CD4-positive, alpha-beta T cell (primary cell): ENCODE measurements at regions not wholly inside any gene's neighbourhood (a gene's known extent, or its start where the extent isn't known, plus 50 kb on each side); places are given as distances from the start of the nearest gene placed in this dataset.

Experiments used
- ATAC-seq: fragments of 200-7000 bp; cut with Tn5 transposase; one replicate; pipeline ENCODE4 v1.10.0; 2022; ENCODE audit warnings: mild to moderate bottlenecking; ENCODE audit not compliant: poor library complexity
- CTCF ChIA-PET: fragments of 350-600 bp; sonication (Branson Sonifier 250); formaldehyde crosslinking; loops from one replicate; lab custom pipeline; 2021; ENCODE audit warnings: antibody characterized with exemption, inconsistent platforms; lab: Charles Lee
- POLR2A ChIA-PET: fragments of 350-600 bp; sonication (Branson Sonifier 250); formaldehyde crosslinking; loops from one replicate; lab custom pipeline; 2021; ENCODE audit warnings: antibody characterized with exemption, inconsistent platforms; lab: Charles Lee
- DNase-seq, 14 experiments: peaks; one replicate each; pipeline ENCODE4 v3.0.0-alpha.2; 2013 to 2020; ENCODE audit warnings: mixed read lengths in 2 of 14
- H3K27ac ChIP-seq, 2 donors: one replicate each; pipeline versions ENCODE4 v1.5.1 to v1.7.0; 2013; ENCODE audit warnings: low read length in 2 of 2, low read depth in 1 of 2, mild to moderate bottlenecking in 1 of 2
- H3K27me3 ChIP-seq, 2 experiments: 1 replicate in 1 of 2; 2 replicates in 1 of 2; pipeline versions ENCODE4 v1.6.1 to v1.7.0; 2013; ENCODE audit warnings: low read length in 2 of 2, control low read depth in 1 of 2, mild to moderate bottlenecking in 1 of 2, moderate library complexity in 1 of 2; ENCODE audit not compliant: insufficient read depth in 2 of 2, control insufficient read depth in 1 of 2
- H3K36me3 ChIP-seq: one replicate; pipeline ENCODE4 v1.6.1; 2013; ENCODE audit warnings: low read length, control low read depth; ENCODE audit not compliant: insufficient read depth
- H3K4me1 ChIP-seq: one replicate; pipeline ENCODE4 v1.6.1; 2013; ENCODE audit warnings: low read length, control low read depth; ENCODE audit not compliant: insufficient read depth
- H3K4me3 ChIP-seq: one replicate; pipeline ENCODE4 v1.5.1; 2013; ENCODE audit warnings: mild to moderate bottlenecking, low read length, moderate library complexity
- H3K9me3 ChIP-seq, 2 experiments: 1 replicate in 1 of 2; 2 replicates in 1 of 2; pipeline versions ENCODE4 v1.6.1 to v1.7.0; 2013; ENCODE audit warnings: low read length in 2 of 2, mild to moderate bottlenecking in 2 of 2, control low read depth in 1 of 2, moderate library complexity in 1 of 2; ENCODE audit not compliant: control insufficient read depth in 1 of 2, insufficient read depth in 1 of 2
- H3K27ac Mint-ChIP-seq: one replicate; pipeline ENCODE4 v1.8.0; 2020; ENCODE audit warnings: mixed read lengths
- H3K27me3 Mint-ChIP-seq: one replicate; pipeline ENCODE4 v1.8.0; 2021; ENCODE audit warnings: mixed read lengths
- H3K36me3 Mint-ChIP-seq: one replicate; pipeline ENCODE4 v1.8.0; 2021; ENCODE audit warnings: low read depth, mixed read lengths
- H3K4me1 Mint-ChIP-seq: one replicate; pipeline ENCODE4 v1.8.0; 2021; ENCODE audit warnings: low read depth, mixed read lengths
- H3K4me3 Mint-ChIP-seq: one replicate; pipeline ENCODE4 v1.8.0; 2020; ENCODE audit warnings: mild to moderate bottlenecking, mixed read lengths
- H3K9me3 Mint-ChIP-seq: one replicate; pipeline ENCODE4 v1.8.0; 2020; ENCODE audit warnings: mixed read lengths
- CTCF ChIP-seq: fragments of 200-600 bp; IDR thresholded peaks from one replicate; pipeline ENCODE4 v1.8.0; 2022; ENCODE audit warnings: antibody characterized with exemption, mild to moderate bottlenecking
- intact Hi-C, 2 experiments: fragments of 100-400 bp; cut with DNase I in 1 of 2; cut with micrococcal nuclease in 1 of 2; formaldehyde crosslinking; loops; one replicate each; pipeline versions ENCODE4 v1.15.1 to v1.9.0; 2023 to 2025; cut with DNase I, micrococcal nuclease

- Histone ChIP-seq H3K4me3 (no peak overlapping the region), H3K9me3 (no peaks in the 10 kb centered on the region), H3K27me3 (peaks cover 4 to 7% of the 10 kb centered on the region in 2 experiments), H3K4me1 (no peaks in the 10 kb centered on the region), H3K36me3 (no peaks in the 10 kb centered on the region), H3K27ac (no peak overlapping the region)
- H3K27me3 Mint-ChIP-seq: peaks cover 48% of the 10 kb centered on the region
- no peak overlapping the region for H3K27ac Mint-ChIP-seq
- no peak for DNase-seq
- intact Hi-C loops: no loop called here
- ChIA-PET CTCF (no interaction called here), POLR2A (no interaction called here)
- no peaks in the 10 kb centered on the region for H3K36me3 Mint-ChIP-seq
- no peak for TF ChIP-seq CTCF
- no peak overlapping the region for H3K4me3 Mint-ChIP-seq
- no peaks in the 10 kb centered on the region for H3K9me3 Mint-ChIP-seq
- H3K4me1 Mint-ChIP-seq: no peaks in the 10 kb centered on the region
- no peak for ATAC-seq
Measured at GRCh38 chr12:107925125-107925524, 150.6 kb downstream of the ASCL4 start.

- ChIA-PET POLR2A (no interaction called here), CTCF (no interaction called here)
- Mint-ChIP-seq H3K4me1 (no peaks in the 10 kb centered on the region), H3K36me3 (no peaks in the 10 kb centered on the region), H3K9me3 (no peaks in the 10 kb centered on the region), H3K27ac (no peak overlapping the region), H3K4me3 (no peak overlapping the region), H3K27me3 (peaks cover 53% of the 10 kb centered on the region)
- DNase-seq (peak in 1 of 14 experiments; percentile 7), ATAC-seq (no peak)
- Histone ChIP-seq H3K27ac (no peak overlapping the region), H3K4me1 (no peaks in the 10 kb centered on the region), H3K4me3 (no peak overlapping the region), H3K36me3 (no peaks in the 10 kb centered on the region), H3K27me3 (peaks cover 0 to 7% of the 10 kb centered on the region in 2 experiments), H3K9me3 (no peaks in the 10 kb centered on the region)
- intact Hi-C loops: no loop called here
- no peak for TF ChIP-seq CTCF
Measured at GRCh38 chr12:107929436-107929835, 154.9 kb downstream of the ASCL4 start.

- intact Hi-C loops: no loop called here
- TF ChIP-seq CTCF: no peak
- Mint-ChIP-seq H3K4me1 (no peaks in the 10 kb centered on the region), H3K27me3 (peaks cover 72% of the 10 kb centered on the region), H3K4me3 (no peak overlapping the region), H3K9me3 (no peaks in the 10 kb centered on the region), H3K27ac (no peak overlapping the region), H3K36me3 (no peaks in the 10 kb centered on the region)
- Histone ChIP-seq H3K36me3 (no peaks in the 10 kb centered on the region), H3K4me3 (no peak overlapping the region), H3K27ac (no peak overlapping the region), H3K9me3 (no peaks in the 10 kb centered on the region), H3K4me1 (no peaks in the 10 kb centered on the region), H3K27me3 (peaks cover 7 to 8% of the 10 kb centered on the region in 2 experiments)
- ChIA-PET CTCF (no interaction called here), POLR2A (no interaction called here)
- no peak for ATAC-seq
- DNase-seq: no peak
Measured at GRCh38 chr12:107931761-107932160, 157.3 kb downstream of the ASCL4 start.
